A549 (cell line): ENCODE measurements at regions not wholly inside any gene's neighbourhood (a gene's known extent, or its start where the extent isn't known, plus 50 kb on each side); places are given as distances from the start of the nearest gene placed in this dataset.

ENCODE experiments used
- EP300 ChIP-seq, 2 experiments: fragments of >200 bp; sonication (Bioruptor Twin); formaldehyde crosslinking; IDR thresholded peaks; 2 replicates in 1 of 2; 3 replicates in 1 of 2; pipeline ENCODE4 v1.6.1; 2016 to 2017
- ESRRA ChIP-seq: fragments of 150-350 bp; IDR thresholded peaks from 2 replicates; pipeline ENCODE4 v1.6.1; 2014; ENCODE audit warnings: mild to moderate bottlenecking, low read length, borderline replicate concordance
- HDAC2 ChIP-seq: fragments of 200-600 bp; sonication (generic); IDR thresholded peaks from 2 replicates; pipeline ENCODE4 v1.6.1; 2016
- MYC ChIP-seq: IDR thresholded peaks from 2 replicates; pipeline ENCODE4 v1.6.1; 2012; ENCODE audit warnings: mild to moderate bottlenecking, inconsistent platforms, low read length, improper control_type of control experiment, borderline replicate concordance
- PHF8 ChIP-seq: fragments of 200-600 bp; sonication (generic); IDR thresholded peaks from 2 replicates; pipeline ENCODE4 v1.6.1; 2016; ENCODE audit warnings: low read depth, mild to moderate bottlenecking, antibody characterized with exemption, moderate library complexity, borderline replicate concordance
- POLR2A ChIP-seq: IDR thresholded peaks from 2 replicates; pipeline ENCODE4 v1.6.1; 2012; ENCODE audit warnings: mild to moderate bottlenecking, low read length
- RAD21 ChIP-seq, 2 experiments: fragments of >200 bp in 1 of 2; sonication (Bioruptor Twin) in 1 of 2; formaldehyde crosslinking in 1 of 2; IDR thresholded peaks in 1 of 2; conservative IDR thresholded peaks in 1 of 2; 2 replicates in 1 of 2; 3 replicates in 1 of 2; pipeline ENCODE4 v1.6.1; 2012 to 2018; ENCODE audit warnings: inconsistent platforms in 1 of 2
- ZC3H11A ChIP-seq: fragments of 450-650 bp; IDR thresholded peaks from 2 replicates; pipeline ENCODE4 v1.6.1; 2014; ENCODE audit warnings: antibody characterized with exemption, mild to moderate bottlenecking
- TF ChIP-seq, protein P1 (sequence below): fragments of >200 bp; sonication (Bioruptor Twin); formaldehyde crosslinking; IDR thresholded peaks from 3 replicates; pipeline ENCODE4 v1.5.1; 2016
- TF ChIP-seq, protein P2 (sequence below): fragments of 450-650 bp; IDR thresholded peaks from 2 replicates; pipeline ENCODE4 v1.6.1; 2014; ENCODE audit warnings: antibody characterized with exemption
- TF ChIP-seq, protein P3 (sequence below): fragments of 150-350 bp; IDR thresholded peaks from 2 replicates; pipeline ENCODE4 v1.6.1; 2014; ENCODE audit warnings: low read depth, mild to moderate bottlenecking, low read length

DNA sequence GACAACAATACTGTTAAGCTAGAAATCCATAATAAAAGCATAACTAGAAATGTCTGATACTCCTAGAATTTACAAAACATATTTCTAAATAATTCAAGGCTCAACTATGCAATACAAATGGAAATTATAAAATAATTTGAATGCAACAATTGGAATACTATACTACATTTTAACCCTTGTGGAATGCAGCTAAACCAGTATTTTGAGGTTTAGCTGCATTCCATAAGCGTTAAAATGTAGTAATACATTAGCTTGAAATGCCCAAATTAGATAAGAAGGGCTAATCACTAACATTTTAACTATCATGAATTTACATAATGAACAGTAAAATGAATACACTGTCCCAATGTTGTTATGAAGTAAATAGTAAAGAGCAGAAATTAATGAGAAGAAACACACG lies 617.2 kb upstream of the CHORDC1 start:
- TF ChIP-seq, protein P1, sequence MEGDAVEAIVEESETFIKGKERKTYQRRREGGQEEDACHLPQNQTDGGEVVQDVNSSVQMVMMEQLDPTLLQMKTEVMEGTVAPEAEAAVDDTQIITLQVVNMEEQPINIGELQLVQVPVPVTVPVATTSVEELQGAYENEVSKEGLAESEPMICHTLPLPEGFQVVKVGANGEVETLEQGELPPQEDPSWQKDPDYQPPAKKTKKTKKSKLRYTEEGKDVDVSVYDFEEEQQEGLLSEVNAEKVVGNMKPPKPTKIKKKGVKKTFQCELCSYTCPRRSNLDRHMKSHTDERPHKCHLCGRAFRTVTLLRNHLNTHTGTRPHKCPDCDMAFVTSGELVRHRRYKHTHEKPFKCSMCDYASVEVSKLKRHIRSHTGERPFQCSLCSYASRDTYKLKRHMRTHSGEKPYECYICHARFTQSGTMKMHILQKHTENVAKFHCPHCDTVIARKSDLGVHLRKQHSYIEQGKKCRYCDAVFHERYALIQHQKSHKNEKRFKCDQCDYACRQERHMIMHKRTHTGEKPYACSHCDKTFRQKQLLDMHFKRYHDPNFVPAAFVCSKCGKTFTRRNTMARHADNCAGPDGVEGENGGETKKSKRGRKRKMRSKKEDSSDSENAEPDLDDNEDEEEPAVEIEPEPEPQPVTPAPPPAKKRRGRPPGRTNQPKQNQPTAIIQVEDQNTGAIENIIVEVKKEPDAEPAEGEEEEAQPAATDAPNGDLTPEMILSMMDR = no peak
- TF ChIP-seq POLR2A (no peak), EP300 (IDR thresholded peaks at IDR 0.05) (no peak), ESRRA (no peak), PHF8 (no peak), MYC (no peak), RAD21 (conservative IDR thresholded peaks at IDR 0.05 in 1 of 2, IDR thresholded peaks at IDR 0.05 in 1 of 2) (no peak), HDAC2 (no peak), ZC3H11A (no peak)
- TF ChIP-seq, protein P2, sequence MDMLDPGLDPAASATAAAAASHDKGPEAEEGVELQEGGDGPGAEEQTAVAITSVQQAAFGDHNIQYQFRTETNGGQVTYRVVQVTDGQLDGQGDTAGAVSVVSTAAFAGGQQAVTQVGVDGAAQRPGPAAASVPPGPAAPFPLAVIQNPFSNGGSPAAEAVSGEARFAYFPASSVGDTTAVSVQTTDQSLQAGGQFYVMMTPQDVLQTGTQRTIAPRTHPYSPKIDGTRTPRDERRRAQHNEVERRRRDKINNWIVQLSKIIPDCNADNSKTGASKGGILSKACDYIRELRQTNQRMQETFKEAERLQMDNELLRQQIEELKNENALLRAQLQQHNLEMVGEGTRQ = no peak
- TF ChIP-seq, protein P3, sequence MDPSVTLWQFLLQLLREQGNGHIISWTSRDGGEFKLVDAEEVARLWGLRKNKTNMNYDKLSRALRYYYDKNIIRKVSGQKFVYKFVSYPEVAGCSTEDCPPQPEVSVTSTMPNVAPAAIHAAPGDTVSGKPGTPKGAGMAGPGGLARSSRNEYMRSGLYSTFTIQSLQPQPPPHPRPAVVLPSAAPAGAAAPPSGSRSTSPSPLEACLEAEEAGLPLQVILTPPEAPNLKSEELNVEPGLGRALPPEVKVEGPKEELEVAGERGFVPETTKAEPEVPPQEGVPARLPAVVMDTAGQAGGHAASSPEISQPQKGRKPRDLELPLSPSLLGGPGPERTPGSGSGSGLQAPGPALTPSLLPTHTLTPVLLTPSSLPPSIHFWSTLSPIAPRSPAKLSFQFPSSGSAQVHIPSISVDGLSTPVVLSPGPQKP = no peak
